GM04503 (cell line): ENCODE measurements at regions not wholly inside any gene's neighbourhood (a gene's known extent, or its start where the extent isn't known, plus 50 kb on each side); places are given as distances from the start of the nearest gene placed in this dataset.

Source experiments
- DNase-seq: peaks from one replicate; pipeline ENCODE4 v3.0.0-alpha.2; 2012; ENCODE audit warnings: low read depth

DNA sequence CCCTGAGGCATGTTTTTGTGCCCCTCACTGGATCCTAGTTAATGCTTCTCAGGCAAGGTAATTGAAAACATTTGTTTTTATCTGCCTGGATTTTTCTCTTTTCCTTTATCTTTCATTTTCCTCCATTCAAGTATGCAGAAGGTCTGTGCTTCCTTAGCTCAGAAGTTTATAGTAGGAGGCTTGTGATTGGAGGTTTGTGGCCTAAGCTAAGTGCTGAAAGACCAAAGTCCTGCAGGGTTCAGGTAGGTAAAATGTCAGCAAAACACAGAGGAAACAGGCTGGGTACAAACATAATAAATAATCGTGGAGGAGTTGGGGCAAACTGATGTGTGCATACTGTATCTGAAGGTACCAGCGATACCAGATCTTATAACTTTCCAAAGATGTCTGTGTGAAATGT is 230.9 kb upstream of the KLF4 start:
- DNase-seq, result no peak

DNA sequence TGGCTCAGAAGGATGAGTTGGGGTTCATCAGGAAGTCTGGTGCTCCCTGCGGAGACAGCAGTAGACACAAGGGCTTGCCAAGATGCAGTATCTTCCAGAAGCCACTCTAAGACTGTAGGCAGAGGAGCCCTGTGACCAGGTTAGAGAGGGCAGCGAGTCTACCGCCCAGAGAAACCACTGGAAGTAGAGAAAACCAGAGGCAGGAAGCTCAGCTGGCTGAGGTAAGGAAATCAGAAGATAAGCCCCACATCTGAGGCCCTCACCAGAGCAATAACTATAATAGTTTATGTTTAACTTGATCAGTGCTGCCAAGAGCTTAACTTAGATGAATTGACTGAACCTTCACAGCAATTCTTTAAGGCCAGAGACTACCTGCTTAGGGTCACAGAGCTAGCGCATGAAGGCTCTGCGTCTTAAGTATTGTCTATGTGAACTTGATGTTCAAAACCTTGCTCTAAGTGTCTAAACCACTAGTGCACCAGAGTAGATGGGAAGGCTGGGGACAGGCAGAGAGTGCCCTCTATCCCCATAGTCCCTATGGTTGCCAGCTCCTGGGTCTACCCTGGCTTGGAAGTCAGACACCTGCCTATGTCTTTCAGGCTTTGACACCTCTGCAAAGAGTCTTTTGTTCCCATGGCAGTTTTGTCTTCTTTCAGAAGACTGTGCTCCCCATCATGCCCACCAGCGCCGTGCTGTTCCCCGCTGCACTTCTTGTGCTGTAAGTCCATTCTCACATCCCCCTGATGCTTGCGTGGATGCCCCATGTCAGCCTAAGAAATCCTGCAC is 228.2 kb upstream of the KLF4 start:
- no peak for DNase-seq

DNA sequence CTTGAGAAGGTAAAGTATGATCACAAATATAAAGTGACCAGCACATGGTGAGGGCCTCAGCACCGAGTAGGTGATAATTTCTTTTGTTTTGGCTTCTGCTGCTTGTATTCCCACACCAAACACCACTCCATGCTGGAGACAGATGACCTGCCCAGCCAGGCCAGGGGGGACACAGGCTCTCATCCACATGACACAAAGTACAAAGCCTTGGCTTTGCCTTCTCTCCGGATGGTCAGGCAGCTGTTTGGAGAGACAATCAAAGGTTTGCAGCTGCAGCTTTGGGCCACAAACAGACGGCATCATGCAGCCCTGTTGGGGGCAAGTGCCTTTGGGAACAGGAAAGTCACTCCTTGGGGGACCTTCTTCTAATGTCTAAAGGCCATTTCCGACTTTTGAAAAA is 226.2 kb upstream of the KLF4 start:
- no peak for DNase-seq

DNA sequence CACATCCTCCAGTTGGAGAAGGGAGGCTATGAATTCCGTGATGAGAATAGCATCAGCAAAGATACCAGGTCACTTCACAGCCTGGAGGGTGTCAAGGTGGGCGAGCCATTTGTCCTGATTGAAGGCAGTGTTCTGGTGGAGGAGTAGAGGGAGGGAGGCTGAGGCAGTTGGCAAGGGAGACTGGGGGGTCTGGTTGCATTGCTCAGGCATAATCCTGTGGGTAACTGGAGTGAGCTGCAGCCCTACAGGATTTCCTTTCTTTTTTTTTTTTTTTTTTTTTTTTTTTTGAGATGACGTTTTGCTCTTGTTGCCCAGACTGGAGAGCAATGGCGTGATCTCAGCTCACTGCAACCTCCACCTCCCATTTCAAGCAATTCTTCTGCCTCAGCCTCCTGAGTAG is 223.9 kb upstream of the KLF4 start:
- DNase-seq, result no peak

DNA sequence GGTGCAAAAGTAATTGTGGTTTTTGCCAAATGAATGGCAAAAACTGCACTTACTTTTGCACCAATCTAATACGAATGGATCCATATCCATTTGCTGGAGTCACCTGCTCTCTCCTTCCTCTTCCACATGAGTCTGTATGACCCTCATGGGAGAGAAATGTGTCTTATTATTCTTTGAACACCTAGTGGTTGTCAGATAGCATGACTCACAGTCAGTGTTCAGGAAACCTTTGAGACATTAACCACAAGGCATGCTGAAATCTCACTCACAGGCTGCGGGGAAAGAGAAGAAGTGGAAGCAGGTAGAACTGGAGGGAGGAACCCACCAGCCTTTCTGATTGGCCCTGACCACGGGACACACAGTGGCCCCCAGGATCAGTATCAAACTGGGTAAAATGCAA is 222.8 kb upstream of the KLF4 start:
- no peak for DNase-seq

DNA sequence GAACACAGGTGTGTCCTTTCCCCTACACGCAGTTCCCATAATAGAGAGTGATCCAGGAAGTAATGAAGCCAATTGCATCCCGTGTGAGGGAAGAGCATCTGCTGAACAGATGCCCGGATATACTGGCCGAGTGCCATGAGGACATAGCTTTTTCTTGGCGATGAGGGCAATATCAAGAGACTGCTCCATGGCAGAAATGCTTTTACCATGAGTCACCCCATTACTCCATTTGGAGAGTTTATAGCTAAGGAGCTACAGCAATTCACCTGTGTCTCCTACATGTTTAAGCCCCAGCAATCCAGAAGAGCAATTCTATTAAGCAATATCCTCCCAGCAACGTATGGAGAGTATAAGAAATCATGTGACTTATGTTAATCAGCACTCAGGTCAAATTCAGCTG is 222.0 kb upstream of the KLF4 start:
- DNase-seq, result peak; percentile 78

DNA sequence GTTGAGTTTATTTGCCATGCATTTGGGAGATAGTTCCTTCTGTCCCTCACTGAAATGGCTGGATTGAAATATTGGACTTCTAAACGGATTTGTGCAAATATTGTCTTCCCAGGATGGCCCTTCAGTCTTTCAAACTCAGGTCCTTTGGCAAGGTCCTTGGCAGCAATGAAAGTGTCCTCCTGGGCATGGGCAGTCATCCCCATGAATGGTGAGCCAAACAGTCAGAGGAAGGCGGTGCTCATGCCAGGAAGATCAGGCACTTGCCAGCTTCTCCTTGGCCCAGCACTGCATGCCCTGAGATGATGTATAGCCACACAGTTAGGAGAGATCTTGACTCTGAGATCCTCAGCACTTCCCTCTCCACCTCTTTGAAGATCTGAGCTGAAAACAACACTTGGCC is 221.4 kb upstream of the KLF4 start:
- DNase-seq, result no peak

DNA sequence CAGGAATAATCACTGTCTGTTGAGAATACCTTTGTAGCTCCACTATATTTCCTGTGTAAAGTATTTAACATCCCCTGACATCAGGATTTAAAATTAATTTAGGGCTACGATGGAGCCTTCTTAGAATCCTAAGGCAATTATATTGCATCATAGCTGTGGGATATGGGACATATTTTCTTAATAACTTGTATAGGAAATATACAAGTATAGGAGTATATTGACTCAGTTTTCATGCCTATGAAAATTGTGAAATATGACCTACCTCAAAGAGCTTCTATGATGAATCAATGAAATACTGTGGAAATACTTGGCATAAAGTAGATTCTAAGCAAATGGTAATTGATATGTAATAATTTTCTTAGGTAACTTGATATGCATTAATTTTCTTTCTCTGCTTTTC is 221.0 kb upstream of the KLF4 start:
- DNase-seq, result no peak

DNA sequence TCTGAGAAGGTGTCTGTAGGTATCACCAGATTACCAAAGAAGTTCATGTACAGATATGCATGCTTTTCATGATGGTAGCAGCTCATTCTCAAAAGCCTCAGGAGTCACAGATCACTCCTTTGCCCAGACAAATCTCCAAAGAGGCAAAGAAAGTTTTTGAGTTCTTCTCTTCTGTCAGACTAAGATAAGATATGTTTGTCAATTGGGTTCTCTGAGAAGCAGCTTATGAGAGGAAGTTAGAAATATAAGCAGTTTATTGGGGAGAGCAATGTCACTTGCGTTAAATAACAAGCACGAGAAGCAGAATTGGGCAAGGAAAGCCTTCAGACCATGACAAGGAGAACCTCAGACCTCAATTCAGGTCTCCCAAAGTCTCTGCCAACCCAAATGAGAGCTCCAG is 219.2 kb upstream of the KLF4 start:
- no peak for DNase-seq

DNA sequence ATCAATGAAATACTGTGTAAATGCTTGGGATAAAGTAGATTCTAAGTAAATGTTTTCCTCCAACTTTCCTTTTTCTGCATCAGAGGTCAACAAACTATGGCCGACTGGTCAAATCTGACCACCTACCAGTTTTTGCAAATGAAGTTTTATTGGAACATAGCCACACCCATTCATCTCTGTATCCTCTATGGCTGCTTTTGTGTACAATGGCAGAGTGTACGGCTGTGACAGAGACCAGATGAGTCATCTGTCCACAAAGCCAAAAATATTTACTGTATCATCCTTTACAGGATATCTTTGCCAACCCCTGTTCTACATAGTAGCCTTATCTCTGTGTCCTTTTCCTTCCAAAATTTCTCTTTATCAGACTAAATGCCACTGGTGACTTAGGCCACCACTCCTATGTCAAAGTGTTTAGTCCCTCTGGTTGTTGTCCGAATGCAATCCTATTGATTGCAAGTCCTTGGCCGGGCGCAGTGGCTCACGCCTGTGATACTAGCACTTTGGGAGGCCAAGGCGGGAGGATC is 218.4 kb upstream of the KLF4 start:
- DNase-seq, result no peak

DNA sequence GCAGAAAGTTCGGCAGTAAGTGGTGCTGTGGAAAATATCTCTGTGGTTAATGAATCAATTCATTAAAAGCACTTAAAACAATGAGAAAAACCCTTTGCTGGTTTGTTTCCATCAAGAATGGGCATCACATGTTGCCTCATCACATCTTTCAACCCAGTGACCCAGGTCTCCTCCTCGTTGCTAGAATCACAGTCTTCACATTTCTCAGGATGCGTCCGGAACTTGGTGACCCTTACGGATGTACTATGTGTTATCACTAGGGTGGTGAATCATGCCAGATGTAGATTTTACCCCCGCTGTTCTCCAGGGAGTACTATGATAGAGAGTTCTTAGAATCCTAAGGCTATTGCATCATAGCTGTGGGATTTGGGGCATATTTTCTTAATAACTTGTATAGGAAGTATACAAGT is 217.9 kb upstream of the KLF4 start:
- peak; percentile 87 for DNase-seq

DNA sequence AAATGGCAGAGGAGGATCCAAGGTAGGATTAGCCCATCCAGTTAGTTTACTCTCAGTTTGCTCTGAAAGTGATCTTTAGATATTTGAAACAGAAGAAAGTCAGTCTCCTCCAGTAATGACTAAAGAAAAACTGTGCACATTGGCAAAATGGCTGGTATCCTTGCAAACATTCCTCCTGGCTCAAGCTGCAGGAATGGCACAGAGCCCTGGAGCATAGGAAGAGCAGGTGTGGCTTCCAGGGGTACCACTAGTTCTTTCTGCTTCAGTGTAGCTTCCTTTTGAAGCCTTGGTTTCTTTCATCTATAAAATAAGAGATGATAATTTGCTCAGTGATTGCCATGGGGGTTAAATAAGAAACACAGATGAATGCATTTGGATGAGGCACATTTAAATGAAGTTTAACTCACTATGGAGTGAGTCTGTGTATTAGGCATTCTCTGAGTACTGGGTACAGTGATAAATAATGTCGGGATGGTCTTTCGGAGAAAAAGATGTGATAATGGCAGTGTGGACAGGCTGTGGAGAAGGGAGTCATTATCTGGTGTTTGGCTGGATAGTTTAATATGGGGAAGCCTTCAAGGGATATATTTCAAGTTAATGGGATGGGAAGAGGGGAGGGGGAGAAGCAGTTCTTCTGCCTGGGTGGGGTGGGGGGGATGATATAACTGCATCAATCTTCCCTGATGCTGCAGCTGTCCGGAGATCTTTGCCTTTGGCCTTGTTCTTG is 217.3 kb upstream of the KLF4 start:
- no peak for DNase-seq

DNA sequence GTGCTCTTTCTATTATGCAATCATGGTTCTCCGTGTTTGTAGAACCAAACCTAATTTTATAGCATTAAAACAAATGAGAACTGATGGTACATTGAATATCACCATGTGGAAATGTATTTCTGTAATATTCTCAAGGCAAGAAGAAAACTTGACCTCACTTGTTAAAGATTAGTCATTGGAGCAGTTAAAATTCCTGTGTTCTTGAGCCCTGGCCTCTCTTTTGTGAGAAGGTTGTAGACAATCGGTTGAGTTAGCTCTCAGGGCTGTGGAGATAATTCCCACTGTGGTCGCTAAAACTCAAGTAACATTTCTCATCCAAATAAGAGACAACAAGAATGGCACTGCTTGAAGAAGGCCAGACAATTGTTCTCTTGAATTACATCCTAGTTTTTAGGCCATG is 216.0 kb upstream of the KLF4 start:
- DNase-seq, result no peak

DNA sequence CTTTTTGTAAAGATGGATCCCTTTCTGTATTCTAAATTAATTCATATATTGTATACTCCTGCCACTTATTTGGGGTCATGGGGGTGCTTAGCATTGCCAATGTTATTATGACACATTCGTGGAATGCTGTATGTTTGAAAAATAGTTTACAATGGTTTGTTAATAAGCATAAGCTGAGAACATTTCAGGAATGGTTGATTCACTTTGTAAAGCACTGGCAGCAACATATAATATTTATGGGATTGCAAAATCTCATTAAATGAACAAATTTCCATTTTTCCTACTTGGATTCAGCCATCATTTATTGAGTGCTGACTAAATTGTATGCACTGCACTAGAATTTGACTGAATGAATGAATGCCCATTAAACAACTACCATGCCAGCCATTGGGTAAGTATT is 215.2 kb upstream of the KLF4 start:
- no peak for DNase-seq

DNA sequence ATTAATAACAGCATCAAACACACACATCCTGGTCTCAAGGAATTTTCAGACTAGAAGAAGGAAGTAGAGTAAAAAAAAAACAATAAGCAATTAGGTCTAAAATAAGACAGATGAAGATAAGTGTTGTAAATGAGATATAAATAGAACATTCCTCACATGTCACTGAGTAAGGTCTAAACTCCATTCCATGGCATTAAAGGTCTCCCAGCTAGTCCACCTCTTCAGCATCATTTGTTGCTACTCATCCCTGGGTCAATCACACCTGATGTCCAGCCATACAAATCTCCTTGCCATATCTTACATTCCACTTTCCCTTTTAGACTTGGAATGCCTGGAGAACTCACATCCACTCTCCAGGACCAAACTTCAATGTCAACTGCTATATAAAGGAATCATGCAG is 214.1 kb upstream of the KLF4 start:
- no peak for DNase-seq

DNA sequence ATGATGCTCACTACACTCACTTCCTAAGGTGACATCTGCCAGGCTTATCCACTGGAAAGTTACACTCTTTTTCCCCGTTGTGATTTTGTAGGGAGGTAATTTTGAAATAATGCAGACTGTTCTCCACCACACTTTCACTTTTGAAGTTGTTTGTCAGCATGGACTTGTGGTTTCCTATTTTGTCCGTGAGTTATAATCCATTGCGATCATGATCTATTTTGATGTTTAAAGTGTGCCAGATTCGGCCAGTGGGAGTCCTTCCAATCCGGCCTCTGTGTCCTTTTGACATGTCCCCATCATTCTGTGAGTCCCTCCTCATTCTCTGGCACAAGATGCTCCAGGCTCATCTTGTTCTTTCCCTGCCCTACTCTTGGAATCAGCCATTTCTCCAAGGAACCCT is 211.3 kb upstream of the KLF4 start:
- DNase-seq, result no peak

DNA sequence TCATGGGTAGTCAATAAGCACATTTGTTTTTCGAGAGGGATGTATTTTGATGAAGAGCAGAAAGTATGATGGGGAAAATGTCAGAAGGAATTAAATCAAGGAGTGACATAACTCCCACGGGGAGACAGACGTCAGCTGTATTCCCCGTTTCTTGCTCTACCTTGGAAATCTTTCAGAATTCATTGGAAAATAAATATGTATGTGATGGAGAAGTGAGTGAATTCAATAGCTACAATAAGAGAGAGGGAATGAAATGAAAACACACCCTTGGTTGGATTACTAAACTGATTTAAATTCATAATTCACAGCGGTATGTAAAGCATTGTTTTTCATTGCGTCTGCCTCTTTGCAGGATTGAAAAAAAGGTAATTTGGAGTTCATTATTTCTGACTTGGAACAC is 209.7 kb upstream of the KLF4 start:
- DNase-seq, result no peak

DNA sequence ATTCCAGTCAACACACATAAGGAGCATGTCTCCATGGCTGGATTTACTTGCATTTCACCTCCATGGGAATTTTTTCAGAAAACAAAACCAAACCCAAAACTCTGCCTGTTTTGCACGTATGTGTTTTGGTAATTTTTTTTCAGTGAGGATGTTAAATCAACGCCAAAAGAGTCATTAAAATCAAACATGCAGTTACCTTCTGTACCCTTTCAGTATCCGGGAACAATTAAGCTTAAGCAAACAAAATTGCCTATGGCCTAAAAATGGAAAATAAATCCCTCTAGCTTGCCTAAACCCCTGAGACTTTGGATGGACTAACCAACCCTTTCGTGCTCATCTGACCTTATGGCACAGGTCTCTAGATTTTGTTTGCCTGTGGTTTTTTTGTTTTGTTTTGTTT is 209.2 kb upstream of the KLF4 start:
- no peak for DNase-seq

DNA sequence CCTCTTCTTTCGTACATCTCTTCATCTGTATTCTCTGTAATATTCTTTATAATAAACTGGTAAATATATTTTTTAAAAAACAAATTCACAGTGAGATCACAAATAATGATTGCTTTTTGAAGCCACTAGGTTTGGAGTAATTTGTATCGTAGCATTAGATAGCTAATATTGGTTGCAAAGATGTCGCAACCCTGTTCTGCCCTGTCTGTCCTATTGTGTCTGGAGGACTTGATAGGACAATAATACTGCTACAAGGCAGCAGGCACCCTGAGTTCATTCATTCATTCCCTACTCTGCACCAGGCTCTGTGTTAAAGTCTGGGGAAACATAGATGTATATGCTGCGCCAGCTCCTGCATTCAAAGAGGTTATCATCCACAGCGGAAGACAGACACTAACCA is 206.7 kb upstream of the KLF4 start:
- DNase-seq, result no peak

DNA sequence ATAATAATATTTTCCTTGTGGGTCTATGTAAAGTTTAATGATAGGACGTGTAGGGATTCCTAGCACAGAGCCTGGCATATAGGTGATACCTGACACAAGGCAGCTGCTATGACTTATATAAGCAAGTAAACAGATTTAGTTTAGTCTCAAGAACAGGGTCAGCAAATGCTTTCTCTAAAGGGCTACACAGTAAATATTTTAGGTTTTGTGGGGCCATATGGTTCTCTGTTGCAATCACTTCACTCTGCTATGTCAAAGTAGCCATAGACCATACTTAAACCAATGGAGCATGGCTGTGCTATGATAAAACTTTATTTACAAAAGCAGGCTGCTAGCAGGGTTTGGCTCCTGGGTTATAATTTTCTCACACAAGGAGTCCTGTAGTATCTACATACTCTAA is 204.8 kb upstream of the KLF4 start:
- no peak for DNase-seq

DNA sequence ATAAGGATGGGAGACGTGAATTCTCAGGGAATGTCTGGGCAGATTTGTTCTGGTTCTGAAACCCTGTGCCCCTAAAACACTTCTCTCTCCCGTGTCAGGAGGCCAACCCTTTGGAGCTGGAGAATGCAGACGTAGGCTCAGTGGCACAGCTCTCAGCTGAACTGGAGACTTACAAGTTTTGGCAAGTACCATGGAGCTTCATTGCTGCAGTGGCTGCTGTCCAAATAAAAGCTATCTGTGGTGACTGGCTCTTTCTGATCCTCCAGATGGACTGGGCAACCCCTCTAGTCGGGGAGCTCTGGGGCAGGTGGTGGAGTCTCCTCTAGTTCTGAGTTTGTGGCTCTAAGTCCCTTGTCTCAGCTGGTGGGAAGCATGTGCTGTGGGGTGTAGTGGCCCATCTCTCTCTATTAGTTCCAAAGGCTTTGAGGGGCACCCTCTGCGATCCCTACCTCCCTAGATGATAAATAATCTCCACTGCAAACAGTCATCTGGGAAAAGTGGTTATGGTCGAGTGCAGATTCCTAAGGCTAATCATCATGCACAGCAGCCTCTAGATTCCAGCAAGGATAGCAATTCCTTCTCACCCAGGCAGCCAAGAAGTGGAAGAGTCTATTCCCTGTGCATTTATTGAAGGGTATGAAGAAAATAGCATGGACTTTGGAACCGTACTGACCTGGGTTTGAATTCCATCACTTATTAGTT is 204.2 kb upstream of the KLF4 start:
- DNase-seq, result no peak

DNA sequence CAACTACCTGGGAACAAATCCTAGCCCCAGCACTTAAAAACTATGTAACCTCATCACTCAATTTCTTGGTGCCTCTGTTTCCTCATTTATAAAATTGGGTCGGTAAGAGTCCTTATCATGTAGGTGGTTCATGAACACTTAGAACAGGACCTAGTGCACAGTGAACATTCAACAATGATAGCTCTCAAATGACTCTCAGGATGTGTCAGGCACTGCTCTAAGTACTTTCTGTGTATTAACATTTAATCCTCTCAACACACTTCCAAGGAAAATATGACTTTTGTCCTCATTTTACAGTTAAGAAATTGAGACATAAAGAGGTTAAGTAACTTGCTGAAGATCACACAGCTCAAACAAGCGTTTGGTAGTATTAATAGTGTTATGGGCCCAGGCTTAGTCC is 202.1 kb upstream of the KLF4 start:
- no peak for DNase-seq

DNA sequence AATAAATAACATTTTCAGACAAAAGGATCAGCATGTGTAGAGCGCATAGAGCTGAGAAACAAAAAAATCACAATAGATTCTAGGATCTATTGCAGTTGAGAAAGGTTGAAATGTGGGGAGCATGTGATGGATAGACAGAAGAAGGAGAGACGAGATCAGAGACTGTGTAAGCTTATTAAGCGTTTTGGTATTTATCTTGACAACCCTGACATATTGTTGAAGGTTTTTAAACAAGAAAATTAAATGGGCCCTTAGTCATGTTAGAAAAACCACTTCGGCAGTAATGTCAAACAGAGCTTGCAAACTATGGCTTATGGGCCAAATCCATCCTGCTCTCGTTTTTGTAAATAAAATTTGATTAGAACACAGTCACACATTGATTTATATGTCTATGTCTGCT is 200.5 kb upstream of the KLF4 start:
- no peak for DNase-seq
